ENCODE measurements at regions not wholly inside any gene's neighbourhood (a gene's known extent, or its start where the extent isn't known, plus 50 kb on each side); places are given as distances from the start of the nearest gene placed in this dataset.

- Histone ChIP-seq H3K9me3 (ENCODE audit: insufficient read depth in 2 of 2, low read depth in 1 of 2, low read length in 1 of 2) (no peaks in the 10 kb centered on the region), H3K4ac (replicated peaks; ENCODE audit: insufficient read length, low read depth, low read length) (no peak overlapping the region), H2BK120ac (replicated peaks; ENCODE audit: low read depth, low read length) (no peak overlapping the region), H3K4me3 (ENCODE audit: extremely low read depth in 1 of 4, insufficient read depth in 2 of 4, low read depth in 3 of 4, low read length in 4 of 4) (no peak overlapping the region), H3K23me2 (ENCODE audit: low read depth, low read length) (no peaks in the 10 kb centered on the region), H3K27me3 (replicated peaks in 1 of 4; ENCODE audit: control insufficient read depth in 3 of 4, extremely low read depth in 1 of 4, insufficient read depth in 3 of 4, low read length in 3 of 4) (no peaks in the 10 kb centered on the region), H4K5ac (ENCODE audit: insufficient read length, low read depth, low read length) (no peak overlapping the region), H3K18ac (ENCODE audit: extremely low read depth, low read length) (no peak overlapping the region), H3K23ac (ENCODE audit: insufficient read length) (no peak overlapping the region), H3K36me3 (ENCODE audit: control insufficient read depth in 2 of 4, insufficient read depth in 4 of 4, low read length in 3 of 4) (no peaks in the 10 kb centered on the region), H3K79me2 (ENCODE audit: control insufficient read depth in 1 of 2, insufficient read depth in 2 of 2, low read length in 2 of 2) (no peaks in the 10 kb centered on the region), H4K91ac (replicated peaks; ENCODE audit: insufficient read length, low read length) (no peak overlapping the region), H3K56ac (replicated peaks; ENCODE audit: insufficient read length, low read depth, low read length) (no peak overlapping the region), H3K4me1 (replicated peaks in 1 of 4; ENCODE audit: control insufficient read depth in 3 of 4, insufficient read depth in 4 of 4, low read length in 3 of 4) (peaks cover 0 to 3% (median 0%) of the 10 kb centered on the region in 4 experiments; a peak in 1 of 7 replicates), H2BK15ac (ENCODE audit: low read length) (no peak overlapping the region), H4K20me1 (replicated peaks in 1 of 2; ENCODE audit: control insufficient read depth in 1 of 2, insufficient read depth in 2 of 2, low read length in 2 of 2) (no peaks in the 10 kb centered on the region), H3K79me1 (ENCODE audit: low read depth, low read length) (no peaks in the 10 kb centered on the region), H3K4me2 (ENCODE audit: insufficient read depth in 1 of 2, low read depth in 2 of 2, low read length in 2 of 2) (no peak overlapping the region), H2BK12ac (ENCODE audit: low read depth, low read length) (no peak overlapping the region), H3K14ac (ENCODE audit: insufficient read length) (no peak overlapping the region), H2AK5ac (ENCODE audit: low read depth, low read length) (no peak overlapping the region), H3K9ac (replicated peaks in 1 of 4; ENCODE audit: extremely low read depth in 1 of 4, low read depth in 3 of 4, low read length in 3 of 4) (no peak overlapping the region), H4K8ac (ENCODE audit: extremely low read depth, insufficient read depth, low read length) (no peak overlapping the region), H2AFZ (ENCODE audit: low read length) (no peak overlapping the region), H2BK20ac (ENCODE audit: low read length) (no peak overlapping the region), H3K27ac (ENCODE audit: low read depth, low read length) (no peak overlapping the region), H2BK5ac (ENCODE audit: low read depth, low read length) (no peak overlapping the region)
- FAIRE-seq = no peak
- ChIA-PET CTCF (ENCODE audit: partially characterized antibody) (interaction anchor here (1.1 kb wide), 1 partner anchor 8 kb away, joined by 3 read pairs; no protein-coding TSS in a partner anchor), POLR2A (ENCODE audit: partially characterized antibody) (no interaction called here)
- DNase-seq (ENCODE audit: low read depth in 1 of 2, low spot score in 2 of 2) = no peak
- TF ChIP-seq TAF1 (IDR thresholded peaks at IDR 0.05; ENCODE audit: low read depth, low read length) (no peak), TBP (IDR thresholded peaks at IDR 0.05; ENCODE audit: low read depth, low read length) (no peak), GTF2F1 (IDR thresholded peaks at IDR 0.05; ENCODE audit: borderline replicate concordance, low read depth, low read length) (no peak), RNF2 (IDR thresholded peaks at IDR 0.05; ENCODE audit: borderline replicate concordance, low read depth, low read length, missing control alignments, poor library complexity, severe bottlenecking) (no peak)
Measured at GRCh38 chr6:12381587-12381986, 91.4 kb downstream of the EDN1 start.

Measured in H1 (cell line).